GM21619 (cell line): ENCODE measurements at regions not wholly inside any gene's neighbourhood (a gene's known extent, or its start where the extent isn't known, plus 50 kb on each side); places are given as distances from the start of the nearest gene placed in this dataset.

Source experiments
- ATAC-seq: cut with Tn5 transposase; IDR thresholded peaks from one replicate; pipeline ENCODE4 v1.9.1; 2021; ENCODE audit not compliant: unreplicated experiment

DNA sequence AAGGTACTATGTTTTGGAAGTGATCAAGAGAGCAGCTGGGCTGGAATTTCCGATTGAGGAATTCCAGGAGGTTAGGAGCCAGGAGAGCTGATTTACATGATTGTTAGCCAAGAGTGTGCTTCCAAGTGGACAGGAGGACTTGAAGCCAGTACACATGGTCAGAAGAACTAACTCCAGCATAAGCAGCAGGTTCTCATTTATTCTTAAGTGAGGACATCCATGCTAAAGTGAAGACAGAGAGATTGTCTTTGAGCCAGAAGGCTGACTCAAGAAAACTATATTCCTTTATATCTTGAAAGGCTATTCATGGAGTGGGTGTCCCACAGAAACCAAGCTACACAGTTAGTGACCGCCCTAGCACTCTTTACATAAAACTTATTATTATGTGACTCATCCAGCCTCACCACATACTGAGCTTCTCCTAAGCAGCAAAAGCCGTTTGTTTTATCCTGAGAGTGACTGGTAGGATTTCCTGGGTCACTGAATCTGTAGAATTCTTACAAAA, 56.7 kb upstream of the SEMA3A start:
- no peak for ATAC-seq

DNA sequence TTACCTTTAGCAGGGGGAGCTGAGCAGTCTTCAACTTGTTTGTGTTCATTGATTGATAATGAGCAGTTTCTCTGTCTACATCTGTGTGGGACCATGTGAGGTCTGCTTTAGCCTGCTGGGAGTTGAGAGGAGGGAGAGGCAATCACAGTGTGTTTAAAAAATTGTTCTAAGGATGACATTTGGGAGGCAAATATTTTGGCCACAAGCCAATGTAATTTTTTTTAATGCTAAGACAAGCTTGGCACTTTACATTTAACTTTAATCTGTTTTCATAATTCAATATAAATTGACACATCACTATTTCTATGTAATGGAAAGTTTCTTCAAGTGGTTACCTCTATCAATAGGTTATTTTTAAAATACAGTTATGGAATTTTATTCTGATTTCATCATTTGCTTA, 55.9 kb upstream of the SEMA3A start:
- no peak for ATAC-seq

DNA sequence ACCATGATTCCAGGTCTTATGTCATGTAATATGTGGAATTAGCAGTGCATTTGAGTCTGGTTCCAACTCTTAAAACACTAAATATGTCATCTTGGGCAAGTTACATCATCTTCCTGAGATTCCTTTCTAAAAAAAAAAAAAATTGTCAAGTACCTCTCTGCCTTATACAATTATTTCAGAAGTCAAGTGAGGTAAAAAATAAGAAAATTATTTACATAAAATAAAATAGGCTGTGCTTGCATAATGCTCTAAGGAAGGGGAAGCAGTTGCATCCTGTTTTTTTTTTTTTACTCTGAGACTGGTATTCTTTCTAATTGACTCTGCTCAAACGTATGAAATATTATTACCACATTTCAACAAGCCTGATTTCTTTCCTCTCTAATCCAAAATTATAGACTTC, 55.1 kb upstream of the SEMA3A start:
- no peak for ATAC-seq

DNA sequence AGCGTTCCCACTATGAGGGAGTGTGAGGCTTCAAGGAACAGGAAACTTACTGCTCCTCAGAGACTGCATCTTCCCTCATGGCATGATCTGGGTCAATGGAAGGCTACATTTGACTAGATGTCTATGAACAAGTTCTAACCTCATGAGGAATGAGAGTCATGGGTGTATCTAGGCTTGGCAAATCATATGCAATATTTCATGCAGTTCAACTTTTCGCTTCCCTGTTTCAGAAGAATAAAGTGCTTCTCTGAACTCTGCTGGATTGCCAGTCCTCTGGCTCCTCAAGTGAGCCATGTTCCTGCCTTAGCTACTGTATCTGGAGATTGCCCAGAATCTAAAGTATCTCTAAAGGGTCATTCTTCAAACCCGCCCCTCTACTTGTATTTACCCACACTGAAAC, 54.3 kb upstream of the SEMA3A start:
- ATAC-seq: no peak

DNA sequence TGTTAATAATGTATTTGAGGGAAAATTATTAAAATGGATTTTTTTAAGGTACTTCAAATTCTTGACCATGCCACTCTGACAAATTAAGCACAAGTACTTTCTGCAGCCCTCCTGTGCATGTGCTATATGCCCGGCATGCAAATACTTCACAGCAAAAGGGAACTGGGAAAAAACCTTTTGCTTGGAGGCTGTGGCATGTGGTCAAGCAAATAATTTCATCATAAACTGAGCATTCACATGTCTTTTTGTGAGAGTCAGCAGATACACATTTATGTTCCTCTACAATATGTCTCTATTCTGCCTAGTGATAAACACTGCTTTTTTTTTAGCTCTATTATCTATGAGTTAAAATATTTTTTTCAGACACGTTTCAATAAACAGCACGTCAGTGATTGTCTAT, 53.7 kb upstream of the SEMA3A start:
- no peak for ATAC-seq

DNA sequence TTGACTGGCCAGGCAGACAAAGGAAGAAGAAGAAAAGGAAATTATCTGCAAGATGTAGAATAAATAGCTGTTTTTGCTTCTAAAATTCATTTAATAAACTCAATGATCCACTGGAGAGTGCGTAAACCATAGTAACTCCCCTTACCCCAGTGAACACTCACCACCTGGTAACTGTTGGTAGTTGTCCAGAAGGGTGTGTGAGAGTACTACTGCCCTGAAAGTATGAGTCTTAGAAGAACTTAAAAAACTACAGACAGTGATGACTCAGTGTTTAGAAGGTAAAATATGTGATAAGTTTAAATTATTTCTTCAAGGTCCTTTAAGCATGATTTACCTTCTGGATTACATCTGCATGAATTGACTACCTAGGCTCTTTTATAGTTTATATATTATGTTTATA, 53.0 kb upstream of the SEMA3A start:
- ATAC-seq: no peak

DNA sequence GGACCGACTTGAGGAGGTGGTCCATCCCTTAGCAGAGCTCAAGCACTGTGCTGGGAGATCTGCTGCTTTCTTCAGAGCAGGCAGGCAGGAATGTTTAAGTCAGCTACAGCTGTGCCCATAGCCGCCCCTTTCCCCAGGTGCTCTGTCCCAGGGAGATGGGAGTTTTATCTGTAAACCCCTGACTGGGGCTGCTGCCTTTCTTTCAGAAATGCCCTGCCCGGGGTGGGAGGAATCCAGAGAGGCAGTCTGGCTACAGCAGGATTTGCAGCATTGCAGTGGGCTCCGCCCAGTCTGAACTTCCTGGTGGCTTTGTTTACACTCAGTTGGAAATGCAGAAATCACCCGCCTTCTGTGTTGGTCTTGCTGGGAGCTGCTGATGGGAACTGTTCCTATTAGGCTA, 51.2 kb upstream of the SEMA3A start:
- ATAC-seq: no peak
